KMS-11 (cell line): ENCODE measurements at regions not wholly inside any gene's neighbourhood (a gene's known extent, or its start where the extent isn't known, plus 50 kb on each side); places are given as distances from the start of the nearest gene placed in this dataset.

Experiments
- H2AFZ ChIP-seq: fragments of 200-600 bp; sonication (generic); 2 replicates; pipeline ENCODE4 v1.6.1; 2016; ENCODE audit warnings: antibody characterized with exemption, mixed run types, low read depth
- H3K27ac ChIP-seq: fragments of 200-600 bp; sonication (generic); 2 replicates; pipeline ENCODE4 v1.6.1; 2016; ENCODE audit warnings: mild to moderate bottlenecking, mixed run types
- H3K27me3 ChIP-seq: fragments of 200-600 bp; sonication (generic); 2 replicates; pipeline ENCODE4 v1.6.1; 2017; ENCODE audit warnings: mild to moderate bottlenecking, low read depth, mixed run types, moderate library complexity; ENCODE audit not compliant: insufficient read depth
- H3K36me3 ChIP-seq: fragments of 200-600 bp; sonication (generic); 2 replicates; pipeline ENCODE4 v1.6.1; 2017; ENCODE audit warnings: mild to moderate bottlenecking, mixed run types; ENCODE audit not compliant: insufficient read depth
- H3K4me1 ChIP-seq: fragments of 200-600 bp; sonication (generic); 2 replicates; pipeline ENCODE4 v1.6.1; 2016; ENCODE audit warnings: mild to moderate bottlenecking, low read depth, mixed run types; ENCODE audit not compliant: poor library complexity, severe bottlenecking
- H3K4me2 ChIP-seq: fragments of 200-600 bp; sonication (generic); 2 replicates; pipeline ENCODE4 v1.7.0; 2016; ENCODE audit warnings: mild to moderate bottlenecking, mixed run types
- H3K4me3 ChIP-seq: fragments of 200-600 bp; sonication (generic); IDR thresholded peaks from 2 replicates; pipeline ENCODE4 v1.6.1; 2017; ENCODE audit warnings: low read depth, low read length, mixed read lengths; ENCODE audit not compliant: insufficient read depth
- H3K79me2 ChIP-seq: fragments of 200-600 bp; sonication (generic); 2 replicates; pipeline ENCODE4 v1.6.1; 2016; ENCODE audit warnings: low read depth, mixed run types; ENCODE audit not compliant: insufficient read depth
- H3K9ac ChIP-seq: fragments of 200-600 bp; sonication (generic); 2 replicates; pipeline ENCODE4 v1.6.1; 2016; ENCODE audit warnings: mild to moderate bottlenecking, mixed run types
- H4K20me1 ChIP-seq: fragments of 200-600 bp; sonication (generic); 2 replicates; pipeline ENCODE4 v1.6.1; 2016; ENCODE audit warnings: mild to moderate bottlenecking, mixed run types; ENCODE audit not compliant: insufficient read depth
- TF ChIP-seq, protein P1 (sequence below): fragments of 200-600 bp; sonication (generic); conservative IDR thresholded peaks from 2 replicates; pipeline ENCODE4 v1.6.1; 2017; ENCODE audit warnings: low read depth, mild to moderate bottlenecking, antibody characterized with exemption, low read length, moderate library complexity, mixed read lengths

DNA sequence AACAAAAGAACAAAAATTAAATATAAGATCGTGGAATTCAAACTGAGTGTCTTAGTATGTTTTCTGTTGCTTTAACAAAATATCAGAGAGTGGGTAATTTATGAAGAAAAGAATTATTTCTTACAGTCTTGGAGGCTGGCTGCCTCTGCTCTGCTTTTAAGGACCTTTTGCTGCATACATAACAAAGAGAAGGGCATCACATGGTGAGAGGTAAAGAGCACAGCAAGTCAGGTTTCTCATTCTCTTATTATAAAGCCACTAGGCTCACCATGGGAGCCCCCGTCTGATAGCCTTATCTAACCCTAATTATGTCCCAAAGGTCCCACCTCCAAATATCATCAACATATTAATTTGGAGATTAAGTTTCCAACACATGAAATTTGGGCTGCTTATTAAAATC, 231.3 kb downstream of the SLITRK6 start:
- no peaks in the 10 kb centered on the region for H3K79me2 ChIP-seq
- H3K4me2 ChIP-seq, result no peak overlapping the region
- H3K36me3 ChIP-seq, result no peaks in the 10 kb centered on the region
- no peaks in the 10 kb centered on the region for H3K4me1 ChIP-seq
- TF ChIP-seq, protein P1, sequence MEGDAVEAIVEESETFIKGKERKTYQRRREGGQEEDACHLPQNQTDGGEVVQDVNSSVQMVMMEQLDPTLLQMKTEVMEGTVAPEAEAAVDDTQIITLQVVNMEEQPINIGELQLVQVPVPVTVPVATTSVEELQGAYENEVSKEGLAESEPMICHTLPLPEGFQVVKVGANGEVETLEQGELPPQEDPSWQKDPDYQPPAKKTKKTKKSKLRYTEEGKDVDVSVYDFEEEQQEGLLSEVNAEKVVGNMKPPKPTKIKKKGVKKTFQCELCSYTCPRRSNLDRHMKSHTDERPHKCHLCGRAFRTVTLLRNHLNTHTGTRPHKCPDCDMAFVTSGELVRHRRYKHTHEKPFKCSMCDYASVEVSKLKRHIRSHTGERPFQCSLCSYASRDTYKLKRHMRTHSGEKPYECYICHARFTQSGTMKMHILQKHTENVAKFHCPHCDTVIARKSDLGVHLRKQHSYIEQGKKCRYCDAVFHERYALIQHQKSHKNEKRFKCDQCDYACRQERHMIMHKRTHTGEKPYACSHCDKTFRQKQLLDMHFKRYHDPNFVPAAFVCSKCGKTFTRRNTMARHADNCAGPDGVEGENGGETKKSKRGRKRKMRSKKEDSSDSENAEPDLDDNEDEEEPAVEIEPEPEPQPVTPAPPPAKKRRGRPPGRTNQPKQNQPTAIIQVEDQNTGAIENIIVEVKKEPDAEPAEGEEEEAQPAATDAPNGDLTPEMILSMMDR, result no peak
- no peak overlapping the region for H3K4me3 ChIP-seq
- no peaks in the 10 kb centered on the region for H3K27me3 ChIP-seq
- no peak overlapping the region for H2AFZ ChIP-seq
- no peak overlapping the region for H3K27ac ChIP-seq
- H4K20me1 ChIP-seq, result no peaks in the 10 kb centered on the region
- H3K9ac ChIP-seq, result no peak overlapping the region

DNA sequence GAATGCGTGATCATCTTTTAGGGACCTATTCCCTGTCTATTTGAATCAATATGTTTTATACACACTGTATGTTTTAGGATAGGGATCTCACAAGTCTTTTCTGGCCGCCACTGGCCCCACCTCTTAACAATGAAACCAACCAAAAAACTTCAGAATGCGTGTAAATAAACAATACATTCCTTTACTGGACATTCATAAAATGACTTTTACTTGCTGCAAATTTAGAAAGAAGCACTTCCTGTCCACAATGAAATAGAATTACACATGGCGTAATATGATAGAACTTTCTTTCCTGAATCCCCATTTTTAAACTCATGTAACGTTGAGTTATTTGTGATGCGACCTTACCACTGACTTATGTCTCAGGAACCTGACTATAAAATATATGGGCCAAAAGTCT, 233.6 kb downstream of the SLITRK6 start:
- TF ChIP-seq, protein P1, result no peak
- Histone ChIP-seq H3K79me2 (no peaks in the 10 kb centered on the region), H3K27ac (no peak overlapping the region), H3K9ac (no peak overlapping the region), H3K27me3 (no peaks in the 10 kb centered on the region), H3K4me3 (no peak overlapping the region), H3K4me2 (no peak overlapping the region), H4K20me1 (no peaks in the 10 kb centered on the region), H3K36me3 (no peaks in the 10 kb centered on the region), H3K4me1 (no peaks in the 10 kb centered on the region), H2AFZ (no peak overlapping the region)

DNA sequence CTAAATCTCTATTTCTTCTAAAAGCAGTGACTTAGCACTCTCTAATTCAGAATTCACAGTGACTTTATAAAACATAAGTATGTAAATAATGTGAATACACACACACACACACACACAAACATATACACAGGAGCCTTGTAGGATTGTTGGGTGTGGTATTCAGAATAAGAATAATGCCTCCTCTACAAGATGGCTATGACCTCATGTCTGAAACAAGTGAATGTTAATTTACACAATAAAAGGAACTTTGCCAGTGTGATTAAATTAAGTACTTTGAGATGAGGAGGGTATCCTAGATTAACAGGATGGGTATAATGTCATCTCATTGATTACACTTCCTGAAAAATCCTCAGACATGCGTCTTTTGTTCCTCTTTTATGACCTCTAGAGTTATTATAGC, 234.6 kb downstream of the SLITRK6 start:
- Histone ChIP-seq H3K36me3 (no peaks in the 10 kb centered on the region), H3K27ac (no peak overlapping the region), H3K79me2 (no peaks in the 10 kb centered on the region), H4K20me1 (no peaks in the 10 kb centered on the region), H3K4me3 (no peak overlapping the region), H3K4me1 (no peaks in the 10 kb centered on the region), H2AFZ (no peak overlapping the region), H3K27me3 (no peaks in the 10 kb centered on the region), H3K9ac (no peak overlapping the region), H3K4me2 (no peak overlapping the region)
- TF ChIP-seq, protein P1, result no peak

DNA sequence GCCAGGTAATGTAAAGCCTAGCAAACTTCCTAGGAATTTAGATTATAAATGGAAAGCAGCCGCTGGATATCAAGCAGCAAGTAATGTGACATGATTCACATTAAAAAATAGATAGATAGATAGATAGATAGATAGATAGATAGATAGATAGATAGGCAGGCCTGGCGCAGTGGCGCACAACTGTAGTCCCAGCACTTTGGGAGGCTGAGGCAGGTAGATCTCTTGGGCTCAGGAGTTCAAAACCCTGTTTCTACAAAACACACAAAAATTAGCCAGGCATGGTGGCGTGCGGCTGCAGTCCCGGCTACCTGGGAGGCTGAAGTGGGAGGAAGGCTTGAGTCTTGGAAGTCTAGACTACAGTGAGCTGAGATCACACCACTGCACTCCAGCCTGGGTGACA, 236.9 kb downstream of the SLITRK6 start:
- no peaks in the 10 kb centered on the region for H4K20me1 ChIP-seq
- H3K4me1 ChIP-seq, result no peaks in the 10 kb centered on the region
- TF ChIP-seq, protein P1, result no peak
- H3K4me3 ChIP-seq, result no peak overlapping the region
- H3K4me2 ChIP-seq, result no peak overlapping the region
- H3K27ac ChIP-seq, result no peak overlapping the region
- H3K27me3 ChIP-seq, result no peaks in the 10 kb centered on the region
- H3K79me2 ChIP-seq, result no peaks in the 10 kb centered on the region
- no peaks in the 10 kb centered on the region for H3K36me3 ChIP-seq
- H2AFZ ChIP-seq, result no peak overlapping the region
- no peak overlapping the region for H3K9ac ChIP-seq
